GM21360 (cell line): ENCODE measurements at regions not wholly inside any gene's neighbourhood (a gene's known extent, or its start where the extent isn't known, plus 50 kb on each side); places are given as distances from the start of the nearest gene placed in this dataset.
"Not testable (repeated sequence)": the region's sequence is repeated elsewhere in the genome, so short reads cannot be mapped to it uniquely, and the experiment has no call there.

Source experiments
- ATAC-seq: cut with Tn5 transposase; IDR thresholded peaks from one replicate; pipeline ENCODE4 v1.9.1; 2021; ENCODE audit warnings: mild to moderate bottlenecking, moderate library complexity; ENCODE audit not compliant: unreplicated experiment

DNA sequence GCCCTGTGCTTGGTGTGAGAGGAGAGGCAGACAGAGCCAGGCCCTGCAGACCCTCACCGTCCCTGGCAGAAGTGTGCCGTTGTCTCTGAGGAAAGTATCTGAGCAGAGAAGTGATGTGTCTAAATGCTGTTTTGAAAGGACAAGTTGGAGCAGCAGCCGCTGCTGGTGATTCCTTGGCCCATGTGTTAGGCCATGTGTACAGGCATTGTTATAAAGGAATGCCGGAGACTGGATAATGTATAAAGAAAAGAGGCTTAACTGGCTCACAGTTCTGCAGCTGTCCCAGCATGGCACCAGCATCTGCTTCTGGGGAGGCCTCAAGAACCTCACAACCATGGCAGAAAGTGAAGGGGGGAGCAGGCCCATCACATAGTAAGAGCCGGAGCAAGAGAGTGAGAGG, 334.6 kb upstream of the ATP10A start:
- ATAC-seq, result no peak

DNA sequence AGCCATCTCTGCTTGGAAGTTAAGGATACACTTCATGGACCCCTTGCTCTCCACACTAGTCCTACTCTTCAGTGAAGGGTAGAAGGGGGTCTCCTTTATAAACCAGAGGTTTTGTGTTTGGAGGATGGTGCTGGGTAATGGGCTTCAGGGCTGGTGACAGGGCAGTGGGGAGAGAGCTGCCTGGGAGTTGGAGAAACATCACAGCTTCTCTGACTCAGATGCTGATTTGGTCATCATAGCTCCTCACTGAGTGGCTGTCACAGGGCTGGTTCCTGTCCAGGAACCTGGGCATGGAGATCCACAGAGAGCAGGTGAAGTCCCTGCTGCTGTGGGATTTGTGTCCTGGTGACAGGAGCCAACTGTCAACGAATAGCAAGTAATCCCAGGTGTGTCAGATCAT, 333.9 kb upstream of the ATP10A start:
- no peak for ATAC-seq

DNA sequence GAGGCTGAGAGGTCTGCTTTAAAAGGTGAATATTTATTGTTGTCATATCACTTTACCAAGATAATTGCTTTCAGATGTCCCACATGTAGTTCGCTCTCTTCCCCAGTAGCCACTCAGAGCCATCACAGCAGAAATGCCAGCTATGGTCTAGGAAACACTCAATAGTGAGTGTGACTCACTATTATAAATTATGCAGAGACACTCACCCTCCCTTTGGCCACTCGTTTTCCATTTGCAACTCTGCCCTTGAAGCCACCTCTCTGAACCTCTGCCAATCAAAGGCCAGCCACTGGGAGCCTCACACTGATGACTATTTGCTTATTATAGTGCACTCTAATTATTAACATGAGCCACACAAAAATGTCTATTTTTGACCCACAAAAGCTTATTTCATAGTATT, 328.1 kb upstream of the ATP10A start:
- ATAC-seq, result no peak

DNA sequence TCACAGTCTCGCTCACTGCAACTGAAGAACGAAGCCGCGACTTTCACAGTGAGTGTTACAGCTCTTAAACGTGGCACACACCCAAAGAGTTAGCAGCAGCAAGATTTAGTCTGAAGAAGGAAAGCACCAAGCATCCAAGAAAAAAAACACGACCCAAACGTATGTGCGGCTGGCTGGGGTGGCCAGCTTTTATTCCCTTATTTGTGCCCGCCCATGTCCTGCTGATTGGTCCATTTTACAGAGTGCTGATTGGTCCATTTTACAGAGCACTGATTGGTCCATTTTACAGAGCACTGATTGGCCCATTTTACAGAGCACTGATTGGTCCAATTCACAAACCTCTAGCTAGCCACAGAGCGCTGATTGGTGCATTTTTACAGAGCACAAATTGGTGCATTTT, 323.0 kb upstream of the ATP10A start:
- not testable (repeated sequence) for ATAC-seq

DNA sequence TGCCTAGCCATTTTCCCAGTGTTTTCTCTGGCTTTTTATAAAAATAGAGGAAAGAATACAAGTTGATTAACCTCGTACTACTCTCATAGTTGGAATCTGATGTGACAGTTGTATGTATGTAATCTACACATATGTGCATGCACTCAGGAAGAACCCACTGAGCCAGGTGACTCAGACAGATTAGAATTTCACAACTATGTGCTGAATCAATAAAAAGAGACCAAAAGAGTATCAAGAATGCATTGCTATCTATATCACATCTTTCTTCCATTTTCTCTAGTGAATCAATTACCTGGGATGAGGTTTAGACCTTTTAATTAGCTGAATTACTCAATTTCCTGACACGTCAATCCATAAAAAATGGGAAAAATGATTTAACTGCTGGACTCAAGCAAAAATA, 319.3 kb upstream of the ATP10A start:
- no peak for ATAC-seq

DNA sequence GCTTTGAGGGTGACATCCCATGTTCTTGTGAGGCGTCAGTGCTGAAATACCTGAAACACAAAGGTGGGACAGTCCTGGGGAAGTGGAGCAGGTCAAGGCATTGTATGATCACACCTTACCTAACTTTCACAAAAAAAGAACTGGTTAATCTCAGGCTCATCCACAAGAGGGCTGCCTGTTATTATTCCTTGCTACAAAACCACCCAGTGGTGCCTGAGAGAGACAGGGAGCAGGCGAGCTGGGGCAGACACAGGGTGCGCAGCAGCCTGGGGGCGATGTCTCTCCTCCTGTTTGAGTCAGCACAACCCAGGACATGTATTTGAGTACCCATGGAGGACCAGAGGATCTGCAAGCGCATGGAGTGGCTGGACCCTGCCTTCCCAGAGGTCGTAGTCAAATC, 316.8 kb upstream of the ATP10A start:
- ATAC-seq, result no peak

DNA sequence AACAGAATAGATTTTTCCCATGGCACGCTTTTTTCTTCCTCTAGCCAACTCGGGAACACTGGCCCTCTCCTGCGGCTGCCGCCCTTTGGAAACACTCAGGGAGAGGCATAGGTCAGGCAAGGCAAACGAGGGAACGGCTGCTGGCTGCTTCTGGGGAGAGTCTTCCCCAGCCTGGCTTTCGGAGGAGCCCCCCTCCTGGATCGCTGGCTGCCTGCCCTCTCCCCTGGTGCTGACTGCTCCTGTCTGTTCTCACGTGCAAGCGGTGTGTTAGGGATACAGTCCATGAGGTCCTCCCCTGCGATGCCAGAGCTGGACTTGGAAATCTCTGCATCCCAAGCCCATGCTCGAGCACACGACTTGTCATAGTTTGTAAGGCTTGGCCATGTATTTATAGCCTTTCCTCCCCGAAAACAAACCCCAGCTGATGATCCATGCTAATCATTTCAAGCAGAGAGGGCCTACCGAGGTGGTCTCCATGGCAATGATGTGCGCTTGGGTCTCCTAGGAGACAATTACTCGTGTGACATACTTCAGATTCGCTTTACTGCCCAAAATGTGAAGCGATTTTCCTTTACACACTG, 315.6 kb upstream of the ATP10A start:
- ATAC-seq, result no peak

DNA sequence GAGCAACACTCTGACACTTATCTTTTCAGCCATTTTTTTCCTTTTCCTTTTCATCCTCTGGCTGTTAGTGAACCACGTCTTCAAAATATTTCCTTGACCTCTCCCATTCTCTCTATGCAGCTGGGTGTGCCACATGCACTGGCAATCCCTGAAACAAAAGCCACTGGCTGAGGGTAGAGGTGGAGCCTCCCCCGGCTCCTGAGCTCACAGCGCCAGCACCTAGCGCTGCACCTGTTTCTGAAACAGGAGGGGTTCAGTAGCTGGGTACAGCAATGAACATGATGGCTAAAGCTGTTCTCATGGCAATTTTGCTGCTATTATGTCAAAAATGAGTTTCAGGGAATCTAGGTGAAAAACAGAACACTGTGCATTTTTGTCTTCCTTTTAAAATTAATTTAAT, 314.7 kb upstream of the ATP10A start:
- no peak for ATAC-seq

DNA sequence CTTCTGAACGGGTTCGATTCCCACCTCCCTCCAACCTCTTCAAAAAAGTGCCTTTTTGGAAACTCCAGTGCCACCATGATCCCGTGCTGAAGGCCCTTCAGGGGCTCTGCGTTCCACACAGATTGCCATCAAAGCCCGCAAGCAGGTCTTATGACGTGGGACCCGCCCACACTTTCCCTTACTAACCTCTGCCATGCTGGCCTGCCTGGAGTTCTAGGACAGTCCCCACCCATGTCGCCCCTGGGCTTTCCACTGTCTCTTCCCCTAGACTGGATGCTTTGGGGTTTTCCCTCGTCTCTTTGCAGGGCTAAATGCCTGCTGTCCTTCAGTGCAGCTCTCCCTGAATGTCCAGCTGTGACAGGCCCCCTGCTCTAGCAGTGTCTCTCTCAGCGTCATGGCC, 313.7 kb upstream of the ATP10A start:
- ATAC-seq, result no peak

DNA sequence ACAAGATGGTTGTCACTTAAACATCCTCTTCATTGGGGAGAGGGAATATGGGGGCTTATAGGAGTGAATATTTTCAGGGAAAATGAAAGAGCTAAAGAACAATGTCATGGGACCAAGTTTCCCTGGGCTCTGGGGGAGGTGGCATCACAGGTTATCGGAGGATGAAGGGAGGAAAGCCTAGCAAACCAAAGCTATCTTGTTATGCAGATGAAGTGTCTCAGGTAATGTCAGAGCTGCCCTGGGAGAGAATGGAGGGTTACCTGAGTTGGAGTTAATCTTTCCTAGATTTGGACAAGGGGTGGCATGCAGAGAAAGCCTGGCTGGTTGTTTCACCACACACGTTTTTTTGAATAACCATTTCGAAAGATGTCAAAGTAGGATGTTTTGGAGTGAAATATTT, 308.1 kb upstream of the ATP10A start:
- ATAC-seq, result no peak

DNA sequence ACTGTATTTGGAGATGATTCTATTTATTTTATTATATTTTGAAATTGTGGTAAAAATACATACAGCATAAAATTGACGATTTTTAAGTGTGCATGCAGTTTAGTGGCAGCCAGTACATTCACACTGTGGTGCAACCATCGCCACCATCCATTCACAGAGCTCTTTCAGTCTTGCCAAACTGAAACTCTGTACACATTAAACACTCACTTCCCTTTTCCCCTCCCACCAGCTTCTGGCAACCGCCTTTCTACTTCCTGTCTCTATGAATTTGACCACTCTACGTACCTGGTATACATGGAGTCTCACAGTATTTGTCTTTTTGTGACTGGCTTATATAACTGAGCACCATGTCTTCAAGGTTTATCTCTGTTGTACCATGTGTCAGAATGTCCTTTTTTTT, 303.3 kb upstream of the ATP10A start:
- ATAC-seq, result no peak

DNA sequence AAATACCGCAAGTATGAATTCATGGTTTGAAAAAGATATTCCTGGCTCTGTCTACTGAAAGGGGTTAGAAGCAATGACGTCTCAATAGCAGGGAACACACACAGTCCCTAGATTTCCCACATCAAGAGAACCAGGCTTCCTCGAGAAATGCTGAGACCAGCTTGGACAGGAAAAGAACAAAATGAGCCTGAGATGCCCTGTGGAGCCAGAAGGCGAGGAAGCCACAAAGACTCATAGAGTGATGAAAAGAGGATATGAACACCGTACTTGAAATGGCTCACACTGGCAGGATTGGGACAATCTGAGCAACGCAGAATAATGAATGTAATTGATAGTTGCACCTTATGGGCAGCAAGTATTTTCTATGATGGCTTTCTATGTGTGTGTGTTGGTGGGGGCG, 302.4 kb upstream of the ATP10A start:
- ATAC-seq, result no peak

DNA sequence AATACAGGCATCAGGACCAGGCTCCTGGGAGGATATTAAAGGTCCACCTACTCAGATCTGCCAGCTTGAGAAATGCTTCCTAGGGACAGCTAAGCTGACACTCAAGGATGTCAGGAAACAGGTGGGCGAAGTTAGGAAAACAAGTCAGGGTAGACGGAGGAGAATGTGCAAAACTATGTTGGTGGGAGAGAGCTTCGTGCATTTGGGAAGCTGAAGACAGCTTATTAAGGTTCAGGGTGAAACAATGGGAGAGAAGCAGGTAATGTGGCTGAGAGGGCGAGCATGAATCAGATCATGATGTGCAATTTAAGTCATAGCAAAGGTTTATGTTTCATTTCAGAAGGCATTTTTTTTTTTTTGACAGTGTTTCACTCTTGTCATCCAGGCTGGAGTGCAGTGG, 297.2 kb upstream of the ATP10A start:
- no peak for ATAC-seq

DNA sequence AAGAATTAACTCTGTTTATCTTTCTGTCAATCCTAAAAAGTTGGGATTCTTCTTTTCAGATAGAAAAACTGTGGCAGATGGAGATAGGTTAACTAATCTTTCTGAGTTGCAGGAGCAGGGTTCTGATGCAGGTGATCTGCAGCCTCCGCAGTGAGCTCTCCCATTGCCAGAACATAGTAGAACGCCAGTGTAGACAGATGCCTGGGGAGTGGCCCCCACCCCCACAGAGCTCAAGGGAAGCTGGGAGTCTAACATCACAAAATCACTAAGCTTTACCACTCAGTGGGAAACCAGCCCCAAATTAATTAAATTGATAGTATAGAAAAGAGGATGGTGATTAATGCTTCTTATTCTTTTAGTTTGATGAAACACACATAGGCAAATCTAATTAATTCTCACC, 295.0 kb upstream of the ATP10A start:
- no peak for ATAC-seq

DNA sequence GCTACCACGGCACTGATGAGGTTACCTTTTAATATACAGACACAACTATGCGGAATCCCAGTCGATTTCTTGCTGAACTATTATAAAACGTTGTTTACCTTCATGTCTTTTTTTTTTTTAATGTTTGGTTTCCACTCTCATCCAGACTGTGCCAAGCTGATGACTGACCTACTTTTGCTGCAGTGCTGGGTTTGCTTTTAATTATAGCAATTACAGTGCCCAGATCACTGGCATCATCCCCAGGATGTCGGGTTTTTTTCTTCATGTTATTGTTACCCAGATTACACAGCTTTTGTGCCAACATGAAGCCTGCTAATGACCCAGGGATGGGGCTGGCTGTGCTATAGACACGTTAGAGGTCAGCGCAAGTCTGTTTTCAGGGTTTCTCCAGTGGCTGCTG, 294.0 kb upstream of the ATP10A start:
- ATAC-seq, result no peak

DNA sequence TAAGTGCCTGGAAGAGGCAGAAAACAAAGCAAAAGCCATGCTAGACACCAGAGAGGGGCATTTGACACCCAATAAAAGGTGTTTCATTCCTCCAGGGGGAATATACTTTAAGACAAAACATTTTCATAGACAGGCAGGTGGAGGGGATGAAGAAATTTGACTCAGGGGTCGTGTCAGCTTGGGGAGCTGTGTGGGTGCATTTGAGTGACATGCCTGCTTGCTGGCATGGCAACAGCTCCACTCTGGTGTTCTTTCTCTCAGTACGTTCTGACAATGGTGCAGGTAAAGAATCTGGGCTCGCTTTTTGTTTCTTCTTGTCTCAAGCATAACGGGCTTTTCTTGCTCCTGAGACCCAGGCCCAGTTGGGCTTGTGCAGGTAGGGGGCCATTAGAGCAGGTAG, 292.9 kb upstream of the ATP10A start:
- ATAC-seq, result no peak

DNA sequence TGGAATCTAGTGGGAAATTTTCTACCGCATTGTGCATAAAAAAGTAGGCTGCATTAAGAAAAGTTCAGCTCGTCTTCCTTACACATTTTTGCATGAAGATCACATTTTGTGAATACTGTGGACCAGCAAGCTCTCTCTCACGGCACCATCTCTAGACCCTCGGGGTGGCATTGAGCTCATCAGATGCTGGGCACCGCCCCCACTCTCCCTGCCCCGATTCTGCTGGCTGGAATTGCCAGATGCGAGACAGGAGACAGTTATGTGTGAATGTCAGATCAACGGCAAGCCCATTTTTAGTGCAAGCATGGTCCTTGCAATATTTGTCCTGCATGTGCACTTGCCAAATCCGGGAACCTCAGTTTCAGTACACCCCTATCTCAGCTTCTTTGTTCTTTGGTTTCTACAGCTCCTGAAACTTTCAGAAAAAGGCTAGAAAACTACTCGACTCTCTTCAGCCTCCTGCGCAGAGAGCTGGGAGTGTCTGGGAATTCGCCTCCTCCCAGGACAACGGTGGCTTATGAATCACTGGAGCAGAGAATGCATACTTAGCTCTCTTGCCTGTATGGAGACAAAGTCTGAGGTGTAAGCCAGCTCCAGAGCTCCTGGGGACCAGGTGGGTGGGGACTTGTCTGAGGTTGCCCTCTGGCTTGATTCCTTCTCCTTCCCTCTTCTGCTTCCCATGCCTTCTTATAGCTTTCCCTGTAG, 285.2 kb upstream of the ATP10A start:
- no peak for ATAC-seq

DNA sequence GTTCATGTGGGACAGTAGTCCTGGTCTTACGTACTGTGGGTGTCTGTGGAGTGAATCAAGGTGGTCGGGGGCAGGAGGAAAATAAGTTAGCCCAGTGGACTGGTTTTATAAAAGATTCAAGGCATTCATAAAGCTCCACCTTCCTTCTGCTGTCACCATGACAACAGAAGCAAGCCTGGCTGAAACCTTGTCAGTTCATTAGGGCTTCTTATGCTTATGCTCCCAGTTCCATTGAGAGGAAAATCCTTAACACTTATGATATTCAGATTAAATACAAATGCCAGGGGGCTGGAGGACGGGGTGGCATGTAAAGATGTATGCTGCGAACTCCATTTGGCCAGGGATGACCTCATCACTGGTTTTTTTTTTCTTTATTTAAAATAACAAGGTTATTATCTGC, 283.1 kb upstream of the ATP10A start:
- ATAC-seq, result no peak

DNA sequence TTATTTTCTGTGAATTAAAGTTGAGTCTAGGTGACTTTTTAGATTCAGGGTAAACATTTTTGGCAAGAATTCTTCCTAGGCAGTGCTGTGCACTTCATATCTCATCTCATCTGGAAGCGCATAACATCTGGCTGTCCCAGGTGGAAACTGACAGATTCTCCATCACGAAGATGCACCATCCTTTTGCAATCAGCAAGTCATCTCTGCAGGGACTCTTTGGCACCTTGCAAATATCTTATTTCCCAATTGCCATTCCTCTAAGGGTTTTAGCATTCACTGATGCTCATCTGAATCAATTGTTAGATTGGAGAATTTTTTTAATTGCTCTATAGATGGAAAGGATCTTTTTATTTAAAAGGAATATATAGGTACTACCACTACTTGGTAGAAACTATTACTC, 282.7 kb upstream of the ATP10A start:
- ATAC-seq, result no peak

DNA sequence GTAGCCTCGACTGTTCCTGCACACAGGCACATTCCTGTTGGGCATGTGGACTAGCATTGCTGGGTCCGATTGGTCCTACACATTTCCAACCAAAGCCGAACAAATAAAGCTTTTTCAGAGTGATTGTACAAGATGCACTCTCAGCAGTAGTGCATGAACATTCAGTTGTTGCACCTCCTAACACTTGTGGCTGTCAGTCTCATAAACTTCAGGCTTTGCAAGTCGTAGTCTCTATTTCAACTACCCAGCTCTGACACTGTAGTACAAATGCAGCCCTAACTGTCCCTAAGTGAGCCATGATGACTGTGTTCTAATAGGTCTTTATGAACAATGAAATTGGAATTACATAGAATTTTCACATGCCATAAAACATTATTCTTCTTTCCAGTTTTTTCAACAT, 281.7 kb upstream of the ATP10A start:
- no peak for ATAC-seq

DNA sequence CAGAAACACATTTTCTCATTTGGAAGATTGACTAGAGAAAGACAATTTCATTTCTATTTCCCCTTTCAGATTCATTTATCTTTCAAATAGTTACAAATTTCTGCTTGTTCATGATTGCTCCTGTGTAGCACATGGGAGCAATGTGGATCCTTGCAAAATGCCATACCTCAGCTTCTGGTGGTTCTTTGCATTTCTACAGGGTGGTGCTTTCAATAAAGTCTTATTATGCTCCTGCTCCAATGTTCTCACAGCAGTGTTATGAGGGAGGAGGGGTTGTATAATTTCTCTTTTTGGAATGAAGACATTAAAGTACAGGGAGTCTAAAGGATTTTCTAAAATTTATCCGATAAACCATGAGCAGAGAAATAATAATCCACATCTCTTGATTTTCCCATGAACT, 280.1 kb upstream of the ATP10A start:
- no peak for ATAC-seq

DNA sequence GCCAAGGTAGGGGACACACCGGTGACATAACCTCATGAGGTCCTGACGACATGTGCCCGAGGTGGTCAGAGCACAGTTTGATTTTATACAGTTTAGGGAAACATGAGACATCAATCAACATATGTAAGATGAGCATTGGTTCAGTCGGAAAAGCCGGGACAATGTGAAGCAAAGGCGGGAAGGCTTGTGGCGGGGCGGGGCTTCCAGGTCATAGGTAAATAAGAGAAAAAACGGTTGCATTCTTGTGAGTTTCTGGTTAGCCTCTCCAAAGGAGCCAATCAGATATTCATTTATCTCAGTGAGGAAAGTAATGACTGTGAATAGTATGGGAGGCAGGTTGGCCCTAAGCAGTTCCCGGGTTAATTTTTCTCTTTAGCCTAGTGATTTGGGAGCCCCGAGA, 271.7 kb upstream of the ATP10A start:
- ATAC-seq, result no peak

DNA sequence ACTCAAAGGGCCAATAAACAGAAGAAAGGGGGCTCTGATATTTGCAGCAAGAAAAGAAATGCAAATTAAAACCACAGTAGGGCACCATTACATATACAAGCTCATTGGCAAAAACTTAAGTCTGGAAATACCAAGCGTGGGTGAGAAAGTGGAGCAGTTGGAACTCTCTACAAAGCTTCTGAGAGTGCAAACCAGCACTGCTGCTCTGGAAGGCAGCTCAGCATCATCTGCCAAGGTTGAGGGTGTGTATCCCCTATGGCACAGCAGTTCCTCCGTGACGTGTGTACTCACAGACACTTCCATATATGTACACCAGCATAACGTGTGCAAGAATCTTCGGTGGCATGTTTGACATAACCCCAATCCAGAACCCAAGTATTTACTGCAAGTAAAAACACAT, 271.0 kb upstream of the ATP10A start:
- no peak for ATAC-seq
